GM13977 (cell line): ENCODE measurements at regions not wholly inside any gene's neighbourhood (a gene's known extent, or its start where the extent isn't known, plus 50 kb on each side); places are given as distances from the start of the nearest gene placed in this dataset.

ENCODE experiments used
- DNase-seq: peaks from one replicate; pipeline ENCODE4 v3.0.0; 2012; ENCODE audit warnings: low spot score
- CTCF ChIP-seq: IDR thresholded peaks from 2 replicates; pipeline ENCODE4 v1.5.1; 2012; ENCODE audit warnings: mild to moderate bottlenecking, control low read depth; ENCODE audit not compliant: insufficient read depth; ENCODE audit errors: extremely low read depth, missing control alignments
- in situ Hi-C: fragments of 300-500 bp; cut with MboI; formaldehyde crosslinking; loops from one replicate; pipeline ENCODE4 v1.12.0; 2022; ENCODE audit warnings: low sequenced_read_pairs, low pct_unique_long_range_greater_than_20kb, mixed read lengths, inconsistent platforms; ENCODE audit not compliant: unreplicated experiment

- in situ Hi-C loops, result no loop called here
- no peak for DNase-seq
- no peak for TF ChIP-seq CTCF
Measured at GRCh38 chr18:30917651-30918050, 124.9 kb downstream of the DSC3 start.

GRCh38 chr18:30915336-30915988, 127.1 kb downstream of the DSC3 start:
- DNase-seq, result no peak
- no peak for TF ChIP-seq CTCF
- in situ Hi-C loops, result no loop called here

- DNase-seq, result no peak
- in situ Hi-C loops, result no loop called here
- TF ChIP-seq CTCF, result no peak
Measured at GRCh38 chr18:30908381-30908780, 134.2 kb downstream of the DSC3 start.

DNA sequence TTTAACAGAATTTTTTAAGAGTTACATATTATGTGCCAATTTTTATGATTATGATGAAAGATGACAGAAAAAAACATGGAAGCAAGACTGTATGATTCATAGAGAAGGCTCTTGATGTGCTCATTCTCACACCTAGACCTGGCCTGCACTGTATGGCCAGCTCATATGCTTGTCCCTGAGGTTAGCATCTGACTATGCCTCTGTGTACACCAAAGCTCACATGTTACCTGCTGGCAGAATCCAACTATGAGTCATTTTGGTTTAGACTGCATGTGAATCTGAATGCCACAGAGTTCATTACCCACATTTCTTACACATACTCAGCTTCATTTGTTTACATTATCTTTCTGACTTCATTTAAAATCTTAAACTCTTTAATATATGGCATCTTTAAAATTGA, 139.0 kb downstream of the DSC3 start:
- in situ Hi-C loops, result no loop called here
- no peak for TF ChIP-seq CTCF
- DNase-seq, result no peak

GRCh38 chr18:30889519-30890301, 152.8 kb downstream of the DSC3 start:
- in situ Hi-C loops, result no loop called here
- peak; percentile 11 for DNase-seq
- peak; percentile 29 for TF ChIP-seq CTCF

DNA sequence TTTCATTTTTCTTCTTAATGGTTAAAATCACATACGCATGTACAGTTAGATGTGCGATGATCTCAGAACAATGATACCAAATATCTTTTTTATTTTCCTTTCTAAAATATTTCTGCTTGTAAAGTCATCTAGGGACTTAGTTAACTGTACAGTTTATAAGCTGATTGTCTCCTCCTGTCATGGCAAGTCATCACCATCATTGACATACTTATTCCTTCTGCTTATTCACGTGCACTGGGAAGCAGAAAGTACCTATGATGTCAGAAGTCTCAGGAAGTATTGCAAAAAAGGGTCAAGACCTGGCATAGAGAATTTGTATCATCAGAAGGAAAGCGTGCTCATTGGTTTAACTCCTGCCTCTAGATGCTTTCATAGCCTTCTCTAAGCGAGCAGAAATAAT, 154.2 kb downstream of the DSC3 start:
- in situ Hi-C loops, result no loop called here
- TF ChIP-seq CTCF, result no peak
- no peak for DNase-seq
